Kidney capillary endothelial cell (primary cell): ENCODE measurements at regions not wholly inside any gene's neighbourhood (a gene's known extent, or its start where the extent isn't known, plus 50 kb on each side); places are given as distances from the start of the nearest gene placed in this dataset.

Source experiments
- DNase-seq: peaks from one replicate; pipeline ENCODE4 v3.0.0-alpha.2; 2018; ENCODE audit warnings: low spot score

- DNase-seq: no peak
These were observed 69.6 kb upstream of the ARMC2 start for GRCh38 chr6:108778421-108779186.

DNA sequence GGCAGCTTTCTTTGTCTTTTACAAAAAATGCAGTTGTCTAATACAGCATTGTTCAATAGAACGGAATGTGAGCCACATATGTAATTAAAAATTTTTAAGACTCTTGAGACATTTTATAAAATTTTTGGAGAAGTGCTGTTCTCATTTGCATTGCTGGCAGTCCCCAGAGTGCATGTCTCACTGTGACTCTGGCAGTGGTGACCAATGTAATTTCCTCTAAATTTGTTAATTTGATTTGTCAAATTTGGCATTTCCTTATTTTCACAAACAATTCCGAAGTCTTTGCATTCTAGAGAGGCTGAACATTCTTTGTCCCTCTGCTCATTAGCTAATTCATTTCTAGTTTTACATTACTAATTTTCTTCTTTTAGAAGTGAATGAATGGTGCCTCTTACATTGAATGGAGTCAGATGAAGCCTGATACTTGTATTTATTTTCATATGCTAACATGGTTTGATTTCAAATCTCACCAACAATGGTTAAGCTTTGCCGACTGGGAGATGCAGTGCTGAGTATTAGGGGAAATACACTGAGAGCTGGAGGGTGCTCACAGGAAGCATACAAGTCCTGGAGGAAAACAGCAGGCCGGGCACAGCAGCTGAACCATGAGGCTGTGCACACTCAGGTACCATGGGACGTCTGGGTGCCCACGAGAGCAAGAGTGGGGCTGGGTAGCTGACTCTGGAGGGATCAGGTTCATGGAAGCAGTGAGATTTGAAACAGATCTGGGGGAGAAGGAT, 68.5 kb upstream of the ARMC2 start:
- DNase-seq: no peak

DNA sequence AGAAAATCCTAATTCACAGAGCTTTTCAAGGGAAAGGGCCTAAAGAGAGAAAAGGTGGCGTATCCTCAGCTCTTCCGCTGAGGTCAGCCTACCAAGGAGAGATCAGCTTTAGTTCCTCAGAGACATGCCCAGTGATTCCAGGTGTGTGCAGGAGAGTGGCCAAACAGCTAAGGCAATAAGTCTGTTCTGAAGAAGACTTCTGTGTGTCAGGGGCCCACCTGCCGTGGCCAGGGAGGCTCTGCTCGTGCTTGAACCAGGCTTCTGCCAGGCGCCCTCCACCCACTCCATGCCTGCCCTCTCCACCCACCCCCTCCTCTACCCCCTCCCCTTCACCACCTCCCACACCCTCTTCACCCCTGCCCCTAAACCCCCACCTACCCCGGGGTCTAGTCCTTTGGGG, 67.4 kb upstream of the ARMC2 start:
- no peak for DNase-seq

DNA sequence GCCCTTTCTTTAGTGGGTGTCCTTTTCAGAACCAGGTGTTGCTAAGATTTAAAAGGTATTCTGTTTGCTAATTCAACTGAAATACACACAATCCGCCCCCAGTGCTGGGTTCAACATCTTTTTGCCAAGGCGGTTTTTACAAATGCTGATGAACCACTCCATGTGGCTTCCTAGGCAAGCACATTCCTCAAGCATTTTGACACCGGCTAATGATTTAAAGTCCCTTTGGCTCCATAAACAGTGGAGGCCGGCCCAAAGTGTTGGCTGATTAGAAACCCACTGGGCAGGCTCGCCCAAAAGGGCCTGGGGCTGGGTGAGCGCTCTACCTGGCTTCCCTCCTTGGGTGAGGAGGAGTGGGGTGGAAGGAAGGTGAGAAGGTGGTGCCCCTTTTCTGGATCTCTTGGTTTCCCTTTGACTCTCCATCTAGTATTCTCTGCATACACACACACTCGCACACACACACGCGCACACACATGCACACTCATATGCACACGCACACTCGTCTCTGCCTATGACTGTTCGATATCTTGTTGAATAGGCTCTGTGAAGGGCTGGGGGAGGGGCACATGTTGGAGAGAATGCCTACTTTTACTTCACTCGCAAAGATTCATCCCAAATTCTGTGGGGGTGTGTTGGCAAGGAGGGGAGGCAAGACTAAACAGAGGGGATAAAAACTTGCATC, 66.7 kb upstream of the ARMC2 start:
- no peak for DNase-seq

DNA sequence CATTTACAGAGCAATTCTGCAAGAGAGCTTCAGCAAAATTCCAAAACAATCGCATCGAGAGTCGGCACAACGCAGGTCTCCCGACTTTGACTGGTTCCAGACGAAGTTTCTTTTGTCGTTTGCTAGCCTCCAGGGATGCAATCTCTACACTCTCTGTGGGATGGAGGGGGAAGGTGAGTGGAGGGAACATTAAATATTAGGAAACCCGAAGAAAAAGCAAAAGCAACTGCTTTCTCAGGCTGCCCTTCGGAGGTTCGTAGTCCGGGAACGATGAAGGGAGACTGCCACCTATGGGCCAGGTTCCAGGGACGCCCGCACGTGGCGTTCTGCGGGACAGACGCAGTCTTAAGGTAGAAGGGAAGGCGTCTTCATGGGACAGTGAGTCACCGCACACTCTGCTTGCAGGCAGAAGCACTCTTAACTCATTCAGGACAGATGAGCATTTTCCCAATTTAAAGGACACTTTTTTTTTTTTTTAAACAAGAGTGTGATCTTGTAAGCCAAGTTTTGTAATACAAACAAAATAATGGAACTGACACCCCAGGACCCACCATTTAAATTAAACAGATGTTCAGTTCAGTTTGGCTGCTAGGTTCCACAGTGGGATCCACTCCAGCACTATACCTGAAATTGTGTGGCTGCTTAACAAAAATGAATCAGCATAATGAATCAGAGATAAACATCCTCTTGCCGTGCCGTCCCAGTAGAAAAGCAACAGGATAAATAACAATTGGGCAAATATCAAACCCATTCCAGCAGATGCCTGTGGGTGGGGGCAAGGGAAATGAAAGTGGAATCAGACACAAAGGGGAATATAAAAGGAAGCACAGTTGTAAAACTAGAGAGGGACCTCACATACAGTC, 65.8 kb upstream of the ARMC2 start:
- peak; percentile 76 for DNase-seq

DNA sequence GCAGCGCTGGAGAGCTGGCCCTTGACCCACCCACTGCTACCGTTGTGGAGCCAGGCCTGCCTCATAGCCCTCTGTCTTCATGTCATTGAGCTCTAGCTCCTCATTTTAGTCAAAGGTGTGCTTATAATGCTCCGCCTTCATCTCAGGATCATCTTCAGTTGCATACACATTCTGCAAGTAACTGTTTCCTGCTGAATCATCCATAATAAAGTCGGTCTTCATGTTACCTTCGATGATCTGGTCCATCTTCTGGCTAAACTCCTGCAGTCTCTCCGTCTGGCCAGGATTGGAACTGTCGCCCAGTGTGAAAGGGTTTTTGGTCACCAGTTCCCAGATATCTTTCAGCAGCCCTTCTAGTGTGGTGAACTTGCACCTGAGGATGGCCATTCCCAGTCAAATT, 62.6 kb upstream of the ARMC2 start:
- no peak for DNase-seq

DNA sequence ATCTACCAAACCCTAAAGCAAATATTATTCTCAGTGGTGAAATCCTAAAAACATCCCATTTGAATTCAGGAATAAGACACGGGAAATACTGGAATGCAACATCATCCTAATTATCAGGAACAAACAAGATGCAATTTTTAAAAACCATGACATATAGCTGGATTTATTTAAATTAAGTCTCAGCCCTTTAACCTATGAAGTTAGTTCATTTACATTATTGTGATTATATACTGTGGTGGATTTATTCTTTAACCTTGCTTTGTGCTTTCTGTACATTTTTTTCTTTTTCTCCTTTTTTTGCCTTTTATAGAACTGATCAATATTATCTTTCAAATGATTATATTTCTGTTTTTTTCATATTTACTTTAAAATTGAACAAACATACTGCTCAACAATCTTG, 59.8 kb upstream of the ARMC2 start:
- DNase-seq: no peak

DNA sequence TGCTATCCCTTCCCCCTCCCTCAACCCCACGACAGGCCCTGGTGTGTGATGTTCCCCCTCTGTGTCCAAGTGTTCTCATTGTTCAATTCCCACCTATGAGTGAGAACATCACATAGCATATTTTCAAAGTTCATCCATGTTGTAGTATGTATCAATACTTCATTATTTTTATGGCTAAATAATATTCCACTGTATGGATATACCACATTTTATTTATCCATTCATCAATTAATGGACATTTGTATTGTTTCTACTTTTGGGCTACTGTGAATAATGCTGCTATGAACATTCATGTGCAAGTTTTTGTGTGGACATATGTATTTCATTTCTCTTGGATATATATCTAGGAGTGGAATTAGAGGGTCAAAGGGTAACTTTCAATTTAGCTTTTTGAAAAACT, 58.7 kb upstream of the ARMC2 start:
- no peak for DNase-seq

DNA sequence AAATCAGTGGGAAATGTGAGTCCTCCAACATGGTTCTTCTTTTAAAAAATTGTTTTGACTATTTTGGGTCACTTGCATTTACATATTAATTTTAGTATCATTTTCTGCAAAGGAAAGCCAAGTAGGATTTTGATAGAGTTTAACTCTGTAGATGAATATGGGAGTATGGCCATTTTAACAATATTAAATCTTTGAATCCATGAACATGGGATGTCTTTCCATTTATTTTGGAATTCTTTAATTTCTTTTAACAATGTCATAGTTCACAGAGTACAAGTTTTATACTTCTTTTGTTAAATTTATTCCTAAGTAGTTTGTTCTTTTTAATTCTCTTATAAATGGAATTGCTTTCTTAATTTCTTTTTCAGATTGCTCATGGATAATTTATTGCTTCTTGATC, 56.5 kb upstream of the ARMC2 start:
- no peak for DNase-seq

- no peak for DNase-seq
These were observed 54.5 kb upstream of the ARMC2 start for GRCh38 chr6:108793516-108794251.

DNA sequence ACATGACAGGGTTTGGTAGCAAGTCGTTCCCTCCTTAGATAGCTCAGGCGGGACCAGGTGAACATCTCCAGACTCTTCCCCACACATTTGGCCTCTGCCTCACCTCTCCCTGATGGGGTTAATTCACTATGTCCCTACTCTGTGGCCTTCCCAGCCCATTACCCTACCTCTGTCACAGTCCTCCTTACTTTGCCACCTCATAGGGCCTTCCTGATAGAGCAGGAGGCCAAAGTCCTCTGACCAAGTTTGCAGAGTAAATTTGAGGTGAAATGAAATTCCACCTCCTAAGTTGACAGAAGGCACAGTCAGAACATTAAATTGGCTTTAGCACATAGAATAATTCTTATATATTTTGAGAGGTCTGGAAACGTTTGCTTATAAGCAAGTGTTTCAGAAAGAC, 53.1 kb upstream of the ARMC2 start:
- no peak for DNase-seq

DNA sequence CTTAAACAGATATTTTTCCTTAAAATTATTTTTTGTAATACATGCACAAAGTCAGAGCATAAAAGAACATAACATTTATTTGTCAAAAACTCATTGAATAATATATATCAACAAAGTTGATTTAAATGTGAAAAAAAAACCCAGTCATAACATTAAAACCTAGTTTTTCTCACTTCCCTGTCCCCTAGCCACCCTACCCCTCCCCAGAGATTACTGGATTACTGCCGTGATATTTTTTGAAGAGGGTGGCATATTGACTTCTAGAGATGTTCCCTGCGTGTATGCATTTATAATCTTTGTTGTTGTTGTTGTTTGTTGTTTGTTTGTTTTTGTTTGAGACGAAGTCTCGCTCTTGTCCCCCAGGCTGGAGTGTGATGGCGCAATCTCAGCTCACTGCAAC, 52.4 kb upstream of the ARMC2 start:
- no peak for DNase-seq

- no peak for DNase-seq
These were observed 51.3 kb upstream of the ARMC2 start for GRCh38 chr6:108796875-108797274.

DNA sequence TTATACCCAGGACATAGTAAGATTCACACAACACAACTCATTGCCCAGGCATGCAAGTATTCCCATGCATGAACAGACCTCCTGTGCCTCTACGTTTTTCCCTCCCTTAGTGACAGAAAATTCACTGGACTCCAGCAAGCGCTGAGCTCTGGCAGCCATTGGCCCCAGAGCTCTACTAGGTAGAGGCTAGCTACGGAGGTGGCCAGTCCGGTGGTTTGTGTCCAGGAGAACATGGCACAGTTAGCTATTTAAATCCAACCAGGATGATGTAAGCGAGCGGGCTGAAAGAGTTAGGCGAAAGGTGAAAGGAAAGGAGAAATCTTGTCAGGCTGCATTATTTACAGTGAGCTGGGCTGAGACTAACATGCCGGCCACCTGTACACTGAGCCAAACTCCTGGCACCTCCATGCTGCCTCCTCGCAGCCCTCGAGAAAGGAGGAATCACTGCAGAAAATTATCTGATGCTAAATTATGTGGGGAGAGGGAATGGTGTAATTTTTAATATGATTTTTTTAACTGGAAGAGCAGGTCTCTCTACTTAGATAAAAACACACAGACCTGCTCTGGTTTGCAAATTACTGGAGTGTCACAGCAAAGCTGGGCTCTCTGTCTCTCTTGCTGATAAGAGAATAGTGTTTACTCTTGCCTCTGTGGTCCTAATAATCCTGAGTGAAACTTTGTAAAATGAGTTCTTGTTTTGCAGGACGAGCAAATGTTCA, 50.1 kb upstream of the ARMC2 start:
- no peak for DNase-seq
